ENCODE measurements at regions not wholly inside any gene's neighbourhood (a gene's known extent, or its start where the extent isn't known, plus 50 kb on each side); places are given as distances from the start of the nearest gene placed in this dataset.
"Not testable (repeated sequence)": the region's sequence is repeated elsewhere in the genome, so short reads cannot be mapped to it uniquely, and the experiment has no call there.

- H3K4me3 ChIP-seq (ENCODE audit: low read depth, low read length) = no peak overlapping the region
- TF ChIP-seq, protein P1, sequence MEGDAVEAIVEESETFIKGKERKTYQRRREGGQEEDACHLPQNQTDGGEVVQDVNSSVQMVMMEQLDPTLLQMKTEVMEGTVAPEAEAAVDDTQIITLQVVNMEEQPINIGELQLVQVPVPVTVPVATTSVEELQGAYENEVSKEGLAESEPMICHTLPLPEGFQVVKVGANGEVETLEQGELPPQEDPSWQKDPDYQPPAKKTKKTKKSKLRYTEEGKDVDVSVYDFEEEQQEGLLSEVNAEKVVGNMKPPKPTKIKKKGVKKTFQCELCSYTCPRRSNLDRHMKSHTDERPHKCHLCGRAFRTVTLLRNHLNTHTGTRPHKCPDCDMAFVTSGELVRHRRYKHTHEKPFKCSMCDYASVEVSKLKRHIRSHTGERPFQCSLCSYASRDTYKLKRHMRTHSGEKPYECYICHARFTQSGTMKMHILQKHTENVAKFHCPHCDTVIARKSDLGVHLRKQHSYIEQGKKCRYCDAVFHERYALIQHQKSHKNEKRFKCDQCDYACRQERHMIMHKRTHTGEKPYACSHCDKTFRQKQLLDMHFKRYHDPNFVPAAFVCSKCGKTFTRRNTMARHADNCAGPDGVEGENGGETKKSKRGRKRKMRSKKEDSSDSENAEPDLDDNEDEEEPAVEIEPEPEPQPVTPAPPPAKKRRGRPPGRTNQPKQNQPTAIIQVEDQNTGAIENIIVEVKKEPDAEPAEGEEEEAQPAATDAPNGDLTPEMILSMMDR (IDR thresholded peaks at IDR 0.05; ENCODE audit: borderline replicate concordance, insufficient read depth, low read depth, low read length) = no peak
Measured at GRCh38 chr6:67129780-67130179, 1422.8 kb upstream of the EYS start.

DNA sequence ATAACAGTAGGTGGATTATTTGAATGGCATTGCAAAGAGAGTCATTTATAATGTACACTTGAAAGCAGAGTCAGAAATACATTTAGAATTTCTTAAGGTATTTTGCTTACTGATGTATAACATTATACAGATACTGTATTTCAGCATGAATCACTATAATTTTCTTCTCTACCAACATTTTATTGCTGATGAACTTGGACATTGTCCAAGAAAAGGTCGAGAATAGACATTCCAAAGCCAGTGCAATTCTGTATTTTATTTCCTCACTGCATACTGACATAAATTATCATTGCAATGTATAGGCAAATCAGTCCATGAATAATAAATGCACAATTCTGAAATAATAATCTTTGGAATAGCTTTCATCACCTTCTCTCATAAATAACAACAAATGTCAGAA, 1420.0 kb upstream of the EYS start:
- TF ChIP-seq, protein P1 (IDR thresholded peaks at IDR 0.05; ENCODE audit: borderline replicate concordance, insufficient read depth, low read depth, low read length) = no peak
- H3K4me3 ChIP-seq (ENCODE audit: low read depth, low read length) = no peak overlapping the region

DNA sequence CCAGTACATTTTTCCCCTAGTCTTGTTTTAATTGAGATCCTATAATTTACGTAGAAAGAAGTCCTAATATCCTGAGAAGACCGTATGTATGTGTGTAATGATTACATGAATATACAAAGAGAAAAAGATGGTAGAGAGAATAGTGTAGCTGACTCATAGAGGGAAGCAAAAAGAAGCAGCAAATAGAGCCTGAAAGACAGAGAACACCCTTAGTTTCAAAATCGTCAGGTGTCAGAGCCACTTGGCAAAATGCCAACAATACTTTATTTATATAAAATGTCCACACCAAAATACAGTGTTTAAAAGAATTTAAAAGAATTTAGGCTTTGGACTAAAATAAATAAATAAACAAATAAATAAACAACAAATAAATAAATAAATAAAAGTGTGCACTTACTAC, 1414.1 kb upstream of the EYS start:
- TF ChIP-seq, protein P1 (IDR thresholded peaks at IDR 0.05; ENCODE audit: borderline replicate concordance, insufficient read depth, low read depth, low read length) = no peak
- H3K4me3 ChIP-seq (ENCODE audit: low read depth, low read length) = no peak overlapping the region

- no peak overlapping the region for H3K4me3 ChIP-seq (ENCODE audit: low read depth, low read length)
Measured at GRCh38 chr6:67112120-67112519, 1405.1 kb upstream of the EYS start.

GRCh38 chr6:67102743-67103142, 1395.7 kb upstream of the EYS start:
- TF ChIP-seq, protein P1 (IDR thresholded peaks at IDR 0.05; ENCODE audit: borderline replicate concordance, insufficient read depth, low read depth, low read length) = no peak
- no peak overlapping the region for H3K4me3 ChIP-seq (ENCODE audit: low read depth, low read length)

More at GRCh38 chr6:67112120-67112519, 1405.1 kb upstream of the EYS start:
- TF ChIP-seq, protein P1 (IDR thresholded peaks at IDR 0.05; ENCODE audit: borderline replicate concordance, insufficient read depth, low read depth, low read length) = no peak

- H3K4me3 ChIP-seq (ENCODE audit: low read depth, low read length) = not testable (repeated sequence)
Measured at GRCh38 chr6:67095618-67096226, 1388.7 kb upstream of the EYS start.

DNA sequence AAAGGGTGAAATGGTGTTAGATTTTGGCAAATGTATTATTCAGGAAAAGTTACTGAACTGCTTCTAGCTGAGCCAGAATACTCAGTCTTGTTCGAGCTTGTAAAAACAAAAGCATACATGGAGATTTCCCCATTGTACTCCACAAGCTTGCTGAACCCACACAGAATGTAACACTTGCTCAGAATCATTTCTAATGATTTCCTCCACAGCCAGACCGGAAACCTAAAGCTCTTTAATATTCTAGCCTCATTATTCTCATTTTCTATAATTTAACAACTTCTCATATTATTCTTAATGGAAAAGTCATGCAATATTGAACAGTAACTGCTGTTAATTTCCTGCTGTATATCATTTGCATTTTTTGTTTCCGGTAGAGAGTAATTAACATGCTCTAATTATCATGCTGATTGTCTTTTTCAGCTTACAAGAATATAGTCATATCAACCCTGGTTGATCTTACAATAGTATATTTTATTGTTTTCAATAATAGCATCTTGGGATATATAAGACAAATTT, 1387.5 kb upstream of the EYS start:
- no peak overlapping the region for H3K4me3 ChIP-seq (ENCODE audit: low read depth, low read length)
- TF ChIP-seq, protein P1 (IDR thresholded peaks at IDR 0.05; ENCODE audit: borderline replicate concordance, insufficient read depth, low read depth, low read length) = no peak

All from GM12875 (cell line).